MM.1S (cell line): ENCODE measurements at regions not wholly inside any gene's neighbourhood (a gene's known extent, or its start where the extent isn't known, plus 50 kb on each side); places are given as distances from the start of the nearest gene placed in this dataset.

Experiments
- EZH2 ChIP-seq: fragments of 300-600 bp; sonication (generic); optimal IDR thresholded peaks from 2 replicates; pipeline ENCODE3; 2017; ENCODE audit warnings: low read depth, mild to moderate bottlenecking, antibody characterized with exemption, low read length, mixed read lengths
- EZH2phosphoT487 ChIP-seq: fragments of 300-600 bp; sonication (generic); IDR thresholded peaks from 2 replicates; pipeline ENCODE4 v1.6.1; 2018; ENCODE audit warnings: antibody characterized with exemption, low read length
- TF ChIP-seq, protein P1 (sequence below): fragments of 300-600 bp; sonication (generic); IDR thresholded peaks from 2 replicates; pipeline ENCODE4 v1.5.1; 2016; ENCODE audit warnings: antibody characterized with exemption, low read length, mixed read lengths

DNA sequence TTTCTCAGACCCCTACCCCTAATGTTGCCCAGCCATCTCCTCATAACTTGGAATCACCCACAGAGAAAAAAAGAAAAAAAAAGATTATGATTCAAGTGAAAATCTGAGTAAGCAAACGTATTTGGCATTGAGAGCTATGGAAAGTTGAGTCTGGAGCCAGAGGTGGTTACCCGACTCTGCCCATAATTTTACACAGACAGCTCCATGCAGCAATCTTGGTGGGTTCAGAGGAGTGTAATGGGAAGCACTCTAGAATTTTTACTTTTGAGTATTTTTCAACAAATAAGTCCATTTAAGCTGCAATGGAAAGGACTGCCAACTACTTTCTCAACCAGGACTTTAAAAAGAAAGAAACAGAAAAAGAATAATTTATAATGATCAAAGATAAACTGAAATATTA is 62.7 kb downstream of the ZC3H11B start:
- no peak for TF ChIP-seq EZH2
- TF ChIP-seq, protein P1, sequence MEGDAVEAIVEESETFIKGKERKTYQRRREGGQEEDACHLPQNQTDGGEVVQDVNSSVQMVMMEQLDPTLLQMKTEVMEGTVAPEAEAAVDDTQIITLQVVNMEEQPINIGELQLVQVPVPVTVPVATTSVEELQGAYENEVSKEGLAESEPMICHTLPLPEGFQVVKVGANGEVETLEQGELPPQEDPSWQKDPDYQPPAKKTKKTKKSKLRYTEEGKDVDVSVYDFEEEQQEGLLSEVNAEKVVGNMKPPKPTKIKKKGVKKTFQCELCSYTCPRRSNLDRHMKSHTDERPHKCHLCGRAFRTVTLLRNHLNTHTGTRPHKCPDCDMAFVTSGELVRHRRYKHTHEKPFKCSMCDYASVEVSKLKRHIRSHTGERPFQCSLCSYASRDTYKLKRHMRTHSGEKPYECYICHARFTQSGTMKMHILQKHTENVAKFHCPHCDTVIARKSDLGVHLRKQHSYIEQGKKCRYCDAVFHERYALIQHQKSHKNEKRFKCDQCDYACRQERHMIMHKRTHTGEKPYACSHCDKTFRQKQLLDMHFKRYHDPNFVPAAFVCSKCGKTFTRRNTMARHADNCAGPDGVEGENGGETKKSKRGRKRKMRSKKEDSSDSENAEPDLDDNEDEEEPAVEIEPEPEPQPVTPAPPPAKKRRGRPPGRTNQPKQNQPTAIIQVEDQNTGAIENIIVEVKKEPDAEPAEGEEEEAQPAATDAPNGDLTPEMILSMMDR, result no peak
- no peak for TF ChIP-seq EZH2phosphoT487
